ENCODE measurements at regions not wholly inside any gene's neighbourhood (a gene's known extent, or its start where the extent isn't known, plus 50 kb on each side); places are given as distances from the start of the nearest gene placed in this dataset.

GRCh38 chrX:42725196-42725595 is 52.8 kb downstream of the PPP1R2C start:
- no peak for DNase-seq (ENCODE audit: low spot score)

DNA sequence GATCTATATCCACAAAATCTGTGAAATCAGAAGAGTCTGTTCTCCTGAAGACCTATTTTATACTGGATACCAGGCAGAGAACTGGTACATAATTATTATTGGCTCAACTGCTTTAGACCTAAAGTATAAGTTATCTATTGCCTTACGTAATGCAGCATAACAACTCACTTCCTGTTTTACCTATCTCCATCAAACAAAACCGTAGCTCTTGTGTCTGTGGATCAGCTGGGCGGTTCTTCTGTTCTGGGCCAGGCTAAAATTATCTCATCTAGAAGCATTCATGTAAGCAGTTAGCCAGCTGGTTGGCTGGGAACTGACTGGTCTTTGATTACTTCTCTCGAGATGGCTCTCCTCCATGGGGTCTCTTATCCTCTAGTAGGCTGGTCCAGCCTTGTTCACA is 57.8 kb downstream of the PPP1R2C start:
- DNase-seq (ENCODE audit: low spot score): no peak

- DNase-seq (ENCODE audit: low spot score): no peak
These were observed 62.2 kb downstream of the PPP1R2C start for GRCh38 chrX:42715701-42716262.

- peak; percentile 55 for DNase-seq (ENCODE audit: low spot score)
These were observed 62.8 kb downstream of the PPP1R2C start for GRCh38 chrX:42714981-42715700.

DNA sequence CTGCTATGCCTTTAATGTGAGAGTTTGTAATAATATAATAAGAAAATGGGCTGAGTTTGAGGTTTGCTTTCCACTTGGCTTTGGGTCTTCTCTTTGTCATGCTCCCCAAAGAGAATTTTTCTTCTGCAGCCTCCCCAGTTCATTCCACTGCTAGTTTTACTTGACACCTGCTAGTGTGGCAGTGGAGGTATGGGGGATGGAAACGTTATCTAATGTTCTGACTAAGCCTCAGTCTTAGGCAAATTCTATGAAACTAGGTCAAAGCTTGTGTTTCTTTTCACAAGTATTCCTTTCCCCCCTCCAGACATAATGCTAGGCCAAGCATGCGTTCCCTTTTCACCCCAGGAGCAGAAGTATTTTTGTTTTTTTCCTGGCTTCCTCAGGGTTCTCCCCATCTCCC is 67.5 kb downstream of the PPP1R2C start:
- no peak for DNase-seq (ENCODE audit: low spot score)

DNA sequence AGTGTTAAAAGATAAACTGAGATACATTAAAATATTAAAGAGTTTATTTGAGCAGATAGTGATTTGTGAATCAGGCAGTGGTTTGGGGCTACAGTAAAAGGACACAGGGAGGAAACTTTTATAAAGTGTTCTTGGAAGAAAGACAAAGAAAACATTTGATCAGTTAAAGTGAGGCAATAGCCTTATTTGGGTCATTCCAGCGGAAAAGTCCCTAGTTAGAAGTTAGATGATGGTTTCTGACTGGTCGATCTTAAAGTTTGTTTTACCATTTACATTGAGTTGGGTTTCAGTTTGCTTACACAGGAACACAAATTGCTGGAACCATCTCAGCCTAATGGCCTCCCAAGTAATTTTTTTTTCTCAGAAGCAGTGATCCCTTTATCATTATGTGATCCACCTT is 69.7 kb downstream of the PPP1R2C start:
- DNase-seq (ENCODE audit: low spot score): no peak

- no peak for DNase-seq (ENCODE audit: low spot score)
These were observed 70.2 kb downstream of the PPP1R2C start for GRCh38 chrX:42707742-42708141.

DNA sequence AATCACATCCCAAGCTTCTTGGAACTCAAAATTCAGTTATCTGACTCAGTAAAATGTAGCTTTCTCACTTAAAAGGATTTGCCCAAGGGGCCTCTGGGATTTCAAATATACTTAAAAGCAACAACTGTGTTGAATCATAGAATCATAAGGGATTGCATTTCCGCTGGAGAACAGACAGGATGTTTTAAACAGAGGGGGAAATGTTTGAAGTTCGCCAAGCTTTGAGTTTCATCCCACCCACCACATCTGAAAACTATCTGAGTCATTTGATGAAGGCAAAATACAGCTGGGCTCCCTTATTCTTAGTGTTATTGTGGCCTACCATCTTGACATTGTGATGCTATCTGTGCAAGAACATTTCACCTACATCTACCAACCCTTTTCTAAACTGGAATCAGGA is 73.5 kb downstream of the PPP1R2C start:
- no peak for DNase-seq (ENCODE audit: low spot score)

DNA sequence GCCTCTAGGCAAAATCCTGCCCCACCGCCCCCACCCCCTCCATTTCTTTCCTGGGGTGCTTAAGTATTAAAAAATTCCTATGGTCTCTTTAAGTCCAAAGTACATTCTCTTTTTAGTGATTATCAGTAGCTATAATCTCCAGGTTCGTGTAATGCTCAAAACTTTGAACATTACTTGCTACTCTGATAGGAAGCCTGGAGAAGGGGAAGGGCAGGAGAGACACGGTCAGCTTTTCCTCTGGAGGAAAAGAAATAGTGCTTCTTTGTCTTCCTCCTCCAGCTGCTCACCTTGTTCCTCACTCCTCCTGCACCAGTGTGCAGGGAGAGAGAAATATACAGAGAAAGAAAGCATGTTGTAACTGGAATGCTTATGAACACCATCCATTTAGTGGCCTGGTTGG is 80.4 kb downstream of the PPP1R2C start:
- no peak for DNase-seq (ENCODE audit: low spot score)

DNA sequence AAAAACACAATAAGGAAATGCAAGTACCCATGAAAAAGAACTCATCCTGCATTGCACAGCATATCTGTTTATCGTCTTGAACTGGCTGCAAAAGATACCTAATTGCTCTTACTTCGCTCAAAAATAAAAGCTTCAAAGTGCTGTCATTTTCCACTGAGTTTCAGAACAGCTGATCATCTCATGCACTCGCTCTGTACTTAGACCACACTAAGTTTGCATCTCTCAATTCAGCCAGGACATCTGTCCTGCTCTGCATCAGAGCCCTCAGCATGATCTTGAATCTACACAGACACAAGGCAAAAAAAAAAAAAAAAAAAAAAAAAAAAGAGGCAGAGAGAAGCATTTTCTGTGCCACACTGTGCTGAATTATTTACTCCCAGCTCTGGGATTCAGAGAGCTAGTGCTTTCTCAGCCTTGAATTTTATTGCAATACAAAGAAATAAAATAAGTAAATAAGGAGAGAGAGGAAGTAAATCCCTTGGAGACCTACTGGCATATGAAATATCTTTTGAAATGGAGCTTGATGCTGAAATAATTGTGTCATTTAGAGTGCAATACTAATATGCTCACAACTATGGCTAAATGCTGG is 81.3 kb downstream of the PPP1R2C start:
- DNase-seq (ENCODE audit: low spot score): no peak

- DNase-seq (ENCODE audit: low spot score): no peak
These were observed 82.1 kb downstream of the PPP1R2C start for GRCh38 chrX:42695800-42696358.

GRCh38 chrX:42694260-42694815 is 83.6 kb downstream of the PPP1R2C start:
- DNase-seq (ENCODE audit: low spot score): no peak

- no peak for DNase-seq (ENCODE audit: low spot score)
These were observed 86.8 kb downstream of the PPP1R2C start for GRCh38 chrX:42691196-42691595.

- no peak for DNase-seq (ENCODE audit: low spot score)
These were observed 91.3 kb downstream of the PPP1R2C start for GRCh38 chrX:42686706-42687105.

GRCh38 chrX:42686296-42686695 is 91.7 kb downstream of the PPP1R2C start:
- no peak for DNase-seq (ENCODE audit: low spot score)

GRCh38 chrX:42684065-42684464 is 93.9 kb downstream of the PPP1R2C start:
- DNase-seq (ENCODE audit: low spot score): no peak

DNA sequence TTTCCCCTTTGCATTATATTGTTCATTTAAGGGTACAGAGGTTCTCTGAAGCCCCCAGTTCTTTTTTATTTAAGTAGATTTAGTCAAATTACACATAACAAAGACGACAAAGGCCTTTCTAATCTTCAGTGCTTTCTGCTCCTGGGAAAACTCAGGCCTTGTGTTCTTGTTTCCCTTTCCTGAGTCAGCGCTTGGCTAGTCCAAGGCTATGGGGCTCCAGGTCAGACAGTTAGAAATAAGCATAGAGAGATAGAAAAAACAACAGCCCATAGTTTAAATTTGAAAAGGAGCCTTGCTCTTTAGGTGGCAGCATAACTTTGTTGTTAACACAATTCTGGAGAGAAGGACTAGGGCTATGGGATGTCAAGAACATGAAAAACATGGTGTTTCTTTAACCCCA is 97.3 kb downstream of the PPP1R2C start:
- no peak for DNase-seq (ENCODE audit: low spot score)

GRCh38 chrX:42678133-42678532 is 99.8 kb downstream of the PPP1R2C start:
- DNase-seq (ENCODE audit: low spot score): peak; percentile 30

DNA sequence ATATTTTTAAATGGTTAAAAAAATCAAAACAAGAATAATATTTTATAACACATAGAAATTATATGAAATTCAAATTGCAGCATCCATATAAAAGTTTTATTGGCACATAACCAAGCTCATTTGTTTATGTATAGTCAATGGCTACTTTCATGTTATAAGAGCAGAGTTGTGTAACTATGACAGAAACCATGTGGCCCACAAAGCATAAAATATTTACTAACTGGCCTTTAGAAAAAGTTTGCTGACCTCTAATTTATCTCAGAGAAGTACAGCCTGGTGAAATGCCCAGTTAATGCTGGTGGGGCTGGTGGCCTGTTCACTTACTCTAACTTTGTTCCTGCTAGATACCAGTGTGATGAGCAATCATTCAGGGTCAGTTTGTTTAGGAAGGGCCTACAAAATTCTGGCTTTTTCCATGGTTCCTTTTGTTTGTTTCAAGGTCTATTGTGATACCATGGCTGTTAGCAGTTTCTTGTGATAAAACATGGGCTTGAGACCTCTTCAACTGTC is 104.6 kb downstream of the PPP1R2C start:
- DNase-seq (ENCODE audit: low spot score): no peak

DNA sequence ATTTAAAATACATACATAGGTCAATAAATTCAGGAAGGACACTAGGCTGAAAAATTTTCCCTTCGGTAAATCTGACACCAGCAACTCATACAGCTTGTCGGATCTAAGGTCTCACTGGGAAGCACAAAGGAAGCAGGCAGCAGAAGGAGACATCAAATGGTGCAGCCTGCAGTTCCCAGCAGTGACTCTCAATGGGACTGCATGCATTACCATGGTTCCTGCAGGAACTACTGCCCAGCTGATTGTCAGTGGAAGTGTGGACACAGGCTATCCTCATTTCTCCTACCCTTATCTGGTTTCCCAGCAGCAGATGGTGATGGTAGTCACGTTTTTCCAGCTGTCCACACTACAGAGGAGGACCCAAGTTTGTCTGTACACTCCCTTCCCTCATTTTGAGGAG is 113.3 kb downstream of the PPP1R2C start:
- no peak for DNase-seq (ENCODE audit: low spot score)

DNA sequence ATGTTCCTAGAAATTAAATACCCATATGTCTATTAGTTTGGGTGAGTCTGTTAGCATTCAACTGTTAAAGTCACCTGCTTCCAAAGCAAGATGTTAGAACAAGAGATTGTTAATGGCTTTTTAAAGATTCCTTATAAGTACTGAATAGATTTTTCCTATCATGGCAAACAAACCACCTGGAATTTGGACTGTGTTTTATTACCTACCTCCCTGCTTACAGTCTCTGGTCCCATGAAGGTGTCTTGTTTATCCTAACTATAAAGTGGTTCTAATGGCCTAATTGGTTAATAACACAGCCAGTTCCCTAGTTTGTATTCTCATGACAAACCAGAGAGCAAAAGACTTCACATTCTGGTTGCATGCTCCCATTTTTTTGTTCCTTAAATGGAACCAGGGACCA is 149.5 kb downstream of the PPP1R2C start:
- DNase-seq (ENCODE audit: low spot score): no peak

- no peak for DNase-seq (ENCODE audit: low spot score)
These were observed 150.1 kb downstream of the PPP1R2C start for GRCh38 chrX:42627891-42628290.

- DNase-seq (ENCODE audit: low spot score): no peak
These were observed 153.4 kb downstream of the PPP1R2C start for GRCh38 chrX:42624524-42624923.

All from SW480 (cell line).